ENCODE measurements at regions not wholly inside any gene's neighbourhood (a gene's known extent, or its start where the extent isn't known, plus 50 kb on each side); places are given as distances from the start of the nearest gene placed in this dataset.

GRCh38 chr17:77875051-77875780 is 83.3 kb upstream of the TNRC6C start:
- Histone ChIP-seq H3K4me3 (no peak overlapping the region), H3K9me1 (ENCODE audit: control insufficient read depth, insufficient read depth, low read length) (peaks cover 4% of the 10 kb centered on the region), H3K27ac (ENCODE audit: extremely low read depth, low read depth, low read length) (peak overlapping the region; percentile 78; the same call in 2 of the 3 replicates), H3K9ac (ENCODE audit: insufficient read depth in 1 of 2, low read depth in 2 of 2, low read length in 2 of 2) (no peak overlapping the region), H3K4me2 (ENCODE audit: insufficient read depth, low read length) (peak overlapping the region; percentile 56), H3K36me3 (ENCODE audit: control insufficient read depth, insufficient read depth, low read length) (no peaks in the 10 kb centered on the region), H3K79me2 (ENCODE audit: control insufficient read depth, insufficient read depth, low read length) (no peaks in the 10 kb centered on the region), H3K9me3 (replicated peaks; ENCODE audit: control insufficient read depth, insufficient read depth, low read depth, low read length) (no peaks in the 10 kb centered on the region), H2AFZ (ENCODE audit: low read depth, low read length) (peak overlapping the region; percentile 70; the same call in 1 of the 2 replicates), H3K27me3 (ENCODE audit: control insufficient read depth in 2 of 2, insufficient read depth in 2 of 2, low read length in 2 of 2) (peaks cover 4 to 25% of the 10 kb centered on the region in 2 experiments; a peak in 4 of 5 replicates), H3K4me1 (replicated peaks in 1 of 2; ENCODE audit: control insufficient read depth in 2 of 2, insufficient read depth in 2 of 2, low read length in 2 of 2) (peaks cover 9 to 33% of the 10 kb centered on the region in 2 experiments), H4K20me1 (replicated peaks; ENCODE audit: control insufficient read depth, insufficient read depth, low read length) (no peaks in the 10 kb centered on the region)
- ChIA-PET POLR2A (interaction anchor here (0.6 to 3.4 kb wide), 8 partner anchors 12 to 553 kb away, joined by 3 to 17 read pairs (median 4); partner anchors contain the start of gene TNRC6C), CTCF (ENCODE audit: low intra/inter-chr PET ratio) (no interaction called here)
- no TSS peak for BruUV-seq (replicated peaks)
- in situ Hi-C loops (cut with MboI) = no loop called here
- FAIRE-seq (no peak), ATAC-seq (no peak), DNase-seq (ENCODE audit: extremely low read depth in 1 of 4, low spot score in 3 of 4) (no peak)
- intact Hi-C loops (cut with micrococcal nuclease) = no loop called here
- 6% methylated on average over 5 of the region's 5 CpGs for WGBS (ENCODE audit: insufficient coverage, low coverage, missing lambda C conversion rate)
- 0 out of 4 replicates have a peak, but pooled peaks of 1 of the 2 experiments have one; percentile 52 for TF ChIP-seq MLLT1 (IDR thresholded peaks at IDR 0.05)
- no peak for TF ChIP-seq CBX3 (IDR thresholded peaks at IDR 0.05; ENCODE audit: borderline replicate concordance in 1 of 2, low read length in 2 of 2)
